ENCODE measurements at regions not wholly inside any gene's neighbourhood (a gene's known extent, or its start where the extent isn't known, plus 50 kb on each side); places are given as distances from the start of the nearest gene placed in this dataset.
"Not testable (repeated sequence)": the region's sequence is repeated elsewhere in the genome, so short reads cannot be mapped to it uniquely, and the experiment has no call there.

GRCh38 chr6:130644769-130645168 lies 182.4 kb upstream of the SMLR1 start:
- not testable (repeated sequence) for H3K4me1 ChIP-seq (ENCODE audit: control insufficient read depth in 2 of 2, insufficient read depth in 1 of 2, low read depth in 1 of 2, low read length in 2 of 2); H3K36me3 ChIP-seq (replicated peaks in 1 of 2; ENCODE audit: control insufficient read depth in 2 of 2, insufficient read depth in 2 of 2, low read length in 2 of 2); H3K27me3 ChIP-seq (ENCODE audit: control insufficient read depth in 3 of 3, insufficient read depth in 3 of 3, low read depth in 1 of 3, low read length in 3 of 3); H2BK120ac ChIP-seq (ENCODE audit: low read depth, low read length); DNase-seq (ENCODE audit: low spot score); H3K9me3 ChIP-seq (replicated peaks in 1 of 2; ENCODE audit: control insufficient read depth in 2 of 2, insufficient read depth in 1 of 2, low read depth in 1 of 2, low read length in 2 of 2); H3K4me3 ChIP-seq (ENCODE audit: low read length in 2 of 2); H3K18ac ChIP-seq (ENCODE audit: low read length); H4K8ac ChIP-seq (ENCODE audit: low read depth, low read length); H3K4ac ChIP-seq (ENCODE audit: low read length); H2BK12ac ChIP-seq (ENCODE audit: low read length); H3K9ac ChIP-seq (ENCODE audit: low read depth, low read length, poor library complexity); H3K79me1 ChIP-seq (ENCODE audit: low read depth, low read length); H4K91ac ChIP-seq (ENCODE audit: low read depth, low read length, poor library complexity); H2BK5ac ChIP-seq (ENCODE audit: low read length); H3K27ac ChIP-seq (replicated peaks; ENCODE audit: low read length); H3K14ac ChIP-seq (ENCODE audit: low read length); H2AFZ ChIP-seq (ENCODE audit: low read length); H3K23ac ChIP-seq (ENCODE audit: low read depth, low read length, poor library complexity); H3K4me2 ChIP-seq (ENCODE audit: insufficient read depth, low read length, poor library complexity, severe bottlenecking); H2AK5ac ChIP-seq (ENCODE audit: low read depth, low read length); H2BK15ac ChIP-seq (ENCODE audit: low read length)
- WGBS, 2 donors (ENCODE audit: extremely low coverage in 2 of 2, insufficient read length in 2 of 2, insufficient replicate concordance in 1 of 2) = no CpG with 5 or more reads among the region's 3 CpGs

GRCh38 chr6:130647246-130647645 lies 180.0 kb upstream of the SMLR1 start:
- no peak overlapping the region for H4K91ac ChIP-seq (ENCODE audit: low read depth, low read length, poor library complexity)
- no peak overlapping the region for H3K27ac ChIP-seq (replicated peaks; ENCODE audit: low read length)
- H3K27me3 ChIP-seq (ENCODE audit: control insufficient read depth in 3 of 3, insufficient read depth in 3 of 3, low read depth in 1 of 3, low read length in 3 of 3) = no peaks in the 10 kb centered on the region
- no peak for DNase-seq (ENCODE audit: low spot score)
- H2BK12ac ChIP-seq (ENCODE audit: low read length) = no peak overlapping the region
- H2AK5ac ChIP-seq (ENCODE audit: low read depth, low read length) = no peak overlapping the region
- H3K23ac ChIP-seq (ENCODE audit: low read depth, low read length, poor library complexity) = no peak overlapping the region
- no peak overlapping the region for H3K4me2 ChIP-seq (ENCODE audit: insufficient read depth, low read length, poor library complexity, severe bottlenecking)
- no peaks in the 10 kb centered on the region for H3K4me1 ChIP-seq (ENCODE audit: control insufficient read depth in 2 of 2, insufficient read depth in 1 of 2, low read depth in 1 of 2, low read length in 2 of 2)
- no peak overlapping the region for H2AFZ ChIP-seq (ENCODE audit: low read length)
- H2BK15ac ChIP-seq (ENCODE audit: low read length) = no peak overlapping the region
- H4K8ac ChIP-seq (ENCODE audit: low read depth, low read length) = no peak overlapping the region
- no peaks in the 10 kb centered on the region for H3K36me3 ChIP-seq (replicated peaks in 1 of 2; ENCODE audit: control insufficient read depth in 2 of 2, insufficient read depth in 2 of 2, low read length in 2 of 2)
- H2BK120ac ChIP-seq (ENCODE audit: low read depth, low read length) = no peak overlapping the region
- peaks cover 0 to 6% of the 10 kb centered on the region in 2 donors for H3K9me3 ChIP-seq (replicated peaks in 1 of 2; ENCODE audit: control insufficient read depth in 2 of 2, insufficient read depth in 1 of 2, low read depth in 1 of 2, low read length in 2 of 2)
- no peak overlapping the region for H3K9ac ChIP-seq (ENCODE audit: low read depth, low read length, poor library complexity)
- H3K14ac ChIP-seq (ENCODE audit: low read length) = no peak overlapping the region
- H3K4me3 ChIP-seq (ENCODE audit: low read length in 2 of 2) = no peak overlapping the region
- H2BK5ac ChIP-seq (ENCODE audit: low read length) = no peak overlapping the region
- no peak overlapping the region for H3K4ac ChIP-seq (ENCODE audit: low read length)
- no peak overlapping the region for H3K18ac ChIP-seq (ENCODE audit: low read length)
- H3K79me1 ChIP-seq (ENCODE audit: low read depth, low read length) = no peaks in the 10 kb centered on the region

GRCh38 chr6:130655586-130655985 lies 171.6 kb upstream of the SMLR1 start:
- Histone ChIP-seq H3K27ac (replicated peaks; ENCODE audit: low read length) (no peak overlapping the region), H3K4me1 (ENCODE audit: control insufficient read depth in 2 of 2, insufficient read depth in 1 of 2, low read depth in 1 of 2, low read length in 2 of 2) (peaks cover 0 to 1% of the 10 kb centered on the region in 2 donors), H3K9ac (ENCODE audit: low read depth, low read length, poor library complexity) (no peak overlapping the region), H2AFZ (ENCODE audit: low read length) (no peak overlapping the region), H3K4me2 (ENCODE audit: insufficient read depth, low read length, poor library complexity, severe bottlenecking) (no peak overlapping the region), H3K4me3 (ENCODE audit: low read length in 2 of 2) (no peak overlapping the region), H3K4ac (ENCODE audit: low read length) (no peak overlapping the region), H3K79me1 (ENCODE audit: low read depth, low read length) (no peaks in the 10 kb centered on the region), H3K23ac (ENCODE audit: low read depth, low read length, poor library complexity) (no peak overlapping the region), H4K91ac (ENCODE audit: low read depth, low read length, poor library complexity) (no peak overlapping the region), H3K14ac (ENCODE audit: low read length) (no peak overlapping the region), H2BK12ac (ENCODE audit: low read length) (no peak overlapping the region), H3K18ac (ENCODE audit: low read length) (no peak overlapping the region), H4K8ac (ENCODE audit: low read depth, low read length) (no peak overlapping the region), H3K27me3 (ENCODE audit: control insufficient read depth in 3 of 3, insufficient read depth in 3 of 3, low read depth in 1 of 3, low read length in 3 of 3) (no peaks in the 10 kb centered on the region), H2AK5ac (ENCODE audit: low read depth, low read length) (no peak overlapping the region), H2BK120ac (ENCODE audit: low read depth, low read length) (no peak overlapping the region), H2BK15ac (ENCODE audit: low read length) (no peak overlapping the region), H3K9me3 (replicated peaks in 1 of 2; ENCODE audit: control insufficient read depth in 2 of 2, insufficient read depth in 1 of 2, low read depth in 1 of 2, low read length in 2 of 2) (no peaks in the 10 kb centered on the region), H3K36me3 (replicated peaks in 1 of 2; ENCODE audit: control insufficient read depth in 2 of 2, insufficient read depth in 2 of 2, low read length in 2 of 2) (no peaks in the 10 kb centered on the region), H2BK5ac (ENCODE audit: low read length) (no peak overlapping the region)
- no CpG with 5 or more reads among the region's 1 CpG for WGBS, 2 donors (ENCODE audit: extremely low coverage in 2 of 2, insufficient read length in 2 of 2, insufficient replicate concordance in 1 of 2)
- DNase-seq (ENCODE audit: low spot score) = no peak

GRCh38 chr6:130661077-130661476 lies 166.1 kb upstream of the SMLR1 start:
- H4K8ac ChIP-seq (ENCODE audit: low read depth, low read length) = no peak overlapping the region
- H2BK12ac ChIP-seq (ENCODE audit: low read length) = no peak overlapping the region
- no peaks in the 10 kb centered on the region for H3K79me1 ChIP-seq (ENCODE audit: low read depth, low read length)
- H3K36me3 ChIP-seq (replicated peaks in 1 of 2; ENCODE audit: control insufficient read depth in 2 of 2, insufficient read depth in 2 of 2, low read length in 2 of 2) = no peaks in the 10 kb centered on the region
- no peak overlapping the region for H3K4ac ChIP-seq (ENCODE audit: low read length)
- H3K4me2 ChIP-seq (ENCODE audit: insufficient read depth, low read length, poor library complexity, severe bottlenecking) = no peak overlapping the region
- DNase-seq (ENCODE audit: low spot score) = no peak
- no peak overlapping the region for H2BK120ac ChIP-seq (ENCODE audit: low read depth, low read length)
- no peak overlapping the region for H2BK5ac ChIP-seq (ENCODE audit: low read length)
- H3K4me1 ChIP-seq (ENCODE audit: control insufficient read depth in 2 of 2, insufficient read depth in 1 of 2, low read depth in 1 of 2, low read length in 2 of 2) = no peaks in the 10 kb centered on the region
- no peak overlapping the region for H2AK5ac ChIP-seq (ENCODE audit: low read depth, low read length)
- no peak overlapping the region for H3K14ac ChIP-seq (ENCODE audit: low read length)
- H3K23ac ChIP-seq (ENCODE audit: low read depth, low read length, poor library complexity) = no peak overlapping the region
- no CpG with 5 or more reads among the region's 4 CpGs for WGBS, 2 donors (ENCODE audit: extremely low coverage in 2 of 2, insufficient read length in 2 of 2, insufficient replicate concordance in 1 of 2)
- no peaks in the 10 kb centered on the region for H3K9me3 ChIP-seq (replicated peaks in 1 of 2; ENCODE audit: control insufficient read depth in 2 of 2, insufficient read depth in 1 of 2, low read depth in 1 of 2, low read length in 2 of 2)
- H3K27me3 ChIP-seq (ENCODE audit: control insufficient read depth in 3 of 3, insufficient read depth in 3 of 3, low read depth in 1 of 3, low read length in 3 of 3) = no peaks in the 10 kb centered on the region
- H2BK15ac ChIP-seq (ENCODE audit: low read length) = no peak overlapping the region
- H3K4me3 ChIP-seq (ENCODE audit: low read length in 2 of 2) = no peak overlapping the region
- H3K9ac ChIP-seq (ENCODE audit: low read depth, low read length, poor library complexity) = no peak overlapping the region
- no peak overlapping the region for H4K91ac ChIP-seq (ENCODE audit: low read depth, low read length, poor library complexity)
- no peak overlapping the region for H2AFZ ChIP-seq (ENCODE audit: low read length)
- H3K18ac ChIP-seq (ENCODE audit: low read length) = no peak overlapping the region
- H3K27ac ChIP-seq (replicated peaks; ENCODE audit: low read length) = no peak overlapping the region
